HFFc6 (cell line): ENCODE measurements at regions not wholly inside any gene's neighbourhood (a gene's known extent, or its start where the extent isn't known, plus 50 kb on each side); places are given as distances from the start of the nearest gene placed in this dataset.

Experiments used
- DNase-seq: peaks from one replicate; pipeline ENCODE4 v3.0.0-alpha.2; 2018
- H3K27ac Mint-ChIP-seq: 2 replicates; pipeline ENCODE4 v1.8.0; 2020; ENCODE audit warnings: mild to moderate bottlenecking, mixed read lengths
- H3K27me3 Mint-ChIP-seq: 2 replicates; pipeline ENCODE4 v1.8.0; 2021; ENCODE audit warnings: mild to moderate bottlenecking, moderate library complexity, mixed read lengths; ENCODE audit not compliant: insufficient read depth
- H3K36me3 Mint-ChIP-seq: 2 replicates; pipeline ENCODE4 v1.8.0; 2021; ENCODE audit warnings: low read depth, mixed read lengths
- H3K4me1 Mint-ChIP-seq: 2 replicates; pipeline ENCODE4 v1.8.0; 2020; ENCODE audit warnings: low read depth, mixed read lengths
- H3K4me3 Mint-ChIP-seq: 2 replicates; pipeline ENCODE4 v1.8.0; 2020; ENCODE audit warnings: mild to moderate bottlenecking, moderate library complexity, mixed read lengths
- H3K9me3 Mint-ChIP-seq: 2 replicates; pipeline ENCODE4 v1.8.0; 2020; ENCODE audit warnings: mild to moderate bottlenecking, mixed read lengths
- CTCF ChIP-seq: fragments of 200-600 bp; sonication (generic); IDR thresholded peaks from 2 replicates; pipeline ENCODE4 v1.5.0; 2021; ENCODE audit warnings: antibody characterized with exemption, mild to moderate bottlenecking

GRCh38 chr9:32067261-32067660 is 317.2 kb upstream of the ACO1 start:
- H3K27me3 Mint-ChIP-seq: no peaks in the 10 kb centered on the region; the same call in 1 of the 2 replicates
- H3K4me1 Mint-ChIP-seq: no peaks in the 10 kb centered on the region
- no peak overlapping the region for H3K27ac Mint-ChIP-seq
- TF ChIP-seq CTCF: no peak
- peaks cover 20% of the 10 kb centered on the region; the same call in 1 of the 2 replicates for H3K9me3 Mint-ChIP-seq
- H3K36me3 Mint-ChIP-seq: no peaks in the 10 kb centered on the region
- no peak for DNase-seq
- no peak overlapping the region for H3K4me3 Mint-ChIP-seq

- Mint-ChIP-seq H3K4me3 (no peak overlapping the region), H3K9me3 (peaks cover 5% of the 10 kb centered on the region), H3K27ac (no peak overlapping the region), H3K27me3 (no peaks in the 10 kb centered on the region), H3K36me3 (no peaks in the 10 kb centered on the region), H3K4me1 (no peaks in the 10 kb centered on the region)
- no peak for DNase-seq
- TF ChIP-seq CTCF: peak; percentile 39
Observed at GRCh38 chr9:32069169-32069813, 315.2 kb upstream of the ACO1 start.

- no peak for DNase-seq
- Mint-ChIP-seq H3K27me3 (no peaks in the 10 kb centered on the region), H3K36me3 (no peaks in the 10 kb centered on the region), H3K27ac (no peak overlapping the region), H3K9me3 (peaks cover 11% of the 10 kb centered on the region), H3K4me3 (no peak overlapping the region), H3K4me1 (no peaks in the 10 kb centered on the region)
- TF ChIP-seq CTCF: no peak
Observed at GRCh38 chr9:32069969-32070368, 314.5 kb upstream of the ACO1 start.

- H3K36me3 Mint-ChIP-seq: no peaks in the 10 kb centered on the region
- H3K9me3 Mint-ChIP-seq: peaks cover 16% of the 10 kb centered on the region
- no peaks in the 10 kb centered on the region for H3K27me3 Mint-ChIP-seq
Observed at GRCh38 chr9:32072570-32072969, 311.9 kb upstream of the ACO1 start.

GRCh38 chr9:32092031-32092430 is 292.4 kb upstream of the ACO1 start:
- Mint-ChIP-seq H3K27me3 (no peaks in the 10 kb centered on the region), H3K4me1 (no peaks in the 10 kb centered on the region), H3K4me3 (no peak overlapping the region), H3K27ac (no peak overlapping the region), H3K9me3 (peaks cover 36% of the 10 kb centered on the region), H3K36me3 (no peaks in the 10 kb centered on the region)
- no peak for DNase-seq
- no peak for TF ChIP-seq CTCF

More at GRCh38 chr9:32072570-32072969, 311.9 kb upstream of the ACO1 start:
- no peak overlapping the region for H3K27ac Mint-ChIP-seq
- no peak overlapping the region for H3K4me3 Mint-ChIP-seq
- TF ChIP-seq CTCF: no peak
- H3K4me1 Mint-ChIP-seq: no peaks in the 10 kb centered on the region
- DNase-seq: no peak

GRCh38 chr9:32117291-32117690 is 267.2 kb upstream of the ACO1 start:
- Mint-ChIP-seq H3K4me1 (no peaks in the 10 kb centered on the region), H3K27ac (no peak overlapping the region), H3K27me3 (no peaks in the 10 kb centered on the region; the same call in 1 of the 2 replicates), H3K4me3 (no peak overlapping the region), H3K9me3 (peaks cover 16% of the 10 kb centered on the region), H3K36me3 (no peaks in the 10 kb centered on the region)
- DNase-seq: no peak
- no peak for TF ChIP-seq CTCF
